PC-3 (cell line): ENCODE measurements at regions not wholly inside any gene's neighbourhood (a gene's known extent, or its start where the extent isn't known, plus 50 kb on each side); places are given as distances from the start of the nearest gene placed in this dataset.

Experiments
- ATAC-seq: fragments of 200-7000 bp; cut with Tn5 transposase; 2 replicates; pipeline ENCODE4 v1.9.1; 2020; ENCODE audit warnings: mild to moderate bottlenecking, moderate library complexity
- BruUV-seq: library from RNA; stranded (reverse); fragments of 400-500 nt; replicated peaks from 2 replicates; lab custom pipeline; 2021; lab: Mats Ljungman, UMichigan
- CTCF ChIA-PET: fragments of 300-600 bp; sonication (Branson Sonifier 250); formaldehyde crosslinking; loops from one replicate; lab custom pipeline; 2022; ENCODE audit warnings: antibody characterized with exemption; lab: Charles Lee
- POLR2A ChIA-PET: fragments of 300-600 bp; sonication (Branson Sonifier 250); formaldehyde crosslinking; loops from one replicate; lab custom pipeline; 2022; ENCODE audit warnings: antibody characterized with exemption; ENCODE audit not compliant: unreplicated experiment; lab: Charles Lee
- DNase-seq: peaks from one replicate; pipeline ENCODE4 v3.0.0-alpha.2; 2015
- H2AFZ ChIP-seq: fragments of 300-600 bp; sonication (generic); 2 replicates; pipeline ENCODE4 v1.6.0; 2016; ENCODE audit warnings: antibody characterized with exemption, low read length
- H3F3A ChIP-seq: fragments of 300-600 bp; sonication (generic); one replicate; pipeline ENCODE4 v1.6.0; 2017; ENCODE audit warnings: antibody characterized with exemption, low read length, control low read depth, mild to moderate bottlenecking; ENCODE audit not compliant: unreplicated experiment
- H3K27ac ChIP-seq: fragments of 300-600 bp; sonication (generic); 2 replicates; pipeline ENCODE4 v1.5.1; 2016; ENCODE audit warnings: mild to moderate bottlenecking, low read length
- H3K27me3 ChIP-seq: fragments of 300-600 bp; sonication (generic); 2 replicates; pipeline ENCODE4 v1.6.1; 2016; ENCODE audit warnings: low read length, mixed read lengths
- H3K36me3 ChIP-seq: fragments of 300-600 bp; sonication (generic); 2 replicates; pipeline ENCODE4 v1.6.1; 2016; ENCODE audit warnings: low read depth, mixed run types, low read length, mixed read lengths
- H3K4me1 ChIP-seq: fragments of 300-600 bp; sonication (generic); 2 replicates; pipeline ENCODE4 v1.5.1; 2016; ENCODE audit warnings: low read length; ENCODE audit not compliant: insufficient read depth
- H3K4me2 ChIP-seq: fragments of 300-600 bp; sonication (generic); 2 replicates; pipeline ENCODE4 v1.6.0; 2016; ENCODE audit warnings: low read length
- H3K4me3 ChIP-seq: fragments of 300-600 bp; sonication (generic); 2 replicates; pipeline ENCODE4 v1.5.1; 2016; ENCODE audit warnings: mild to moderate bottlenecking, low read length, mixed read lengths
- H3K79me2 ChIP-seq: fragments of 300-600 bp; sonication (generic); 2 replicates; pipeline ENCODE4 v1.6.1; 2017; ENCODE audit warnings: low read length, mixed read lengths
- H3K9ac ChIP-seq: fragments of 300-600 bp; sonication (generic); 2 replicates; pipeline ENCODE4 v1.6.0; 2016; ENCODE audit warnings: mild to moderate bottlenecking, low read length
- H3K9me2 ChIP-seq: fragments of 300-600 bp; sonication (generic); replicated peaks from 2 replicates; pipeline ENCODE4 v1.6.1; 2016; ENCODE audit warnings: mixed run types, low read length, mixed read lengths
- H3K9me3 ChIP-seq: fragments of 300-600 bp; sonication (generic); 2 replicates; pipeline ENCODE4 v1.6.1; 2016; ENCODE audit warnings: low read length, mixed read lengths
- H4K20me1 ChIP-seq: fragments of 300-600 bp; sonication (generic); 2 replicates; pipeline ENCODE4 v1.6.1; 2016; ENCODE audit warnings: low read length, mixed read lengths
- EZH2 ChIP-seq: fragments of 300-600 bp; sonication (generic); IDR thresholded peaks from one replicate; pipeline ENCODE4 v1.6.1; 2017; ENCODE audit warnings: antibody characterized with exemption, mild to moderate bottlenecking, low read length; ENCODE audit not compliant: unreplicated experiment
- EZH2phosphoT487 ChIP-seq: fragments of 300-600 bp; sonication (generic); IDR thresholded peaks from 2 replicates; pipeline ENCODE4 v1.6.1; 2018; ENCODE audit warnings: mild to moderate bottlenecking, antibody characterized with exemption, low read length, borderline replicate concordance
- intact Hi-C: fragments of 100-400 bp; cut with micrococcal nuclease; formaldehyde crosslinking; loops from 2 replicates; pipeline ENCODE4 v1.9.0; 2023
- TF ChIP-seq, protein P1 (sequence below): fragments of 300-600 bp; sonication (generic); conservative IDR thresholded peaks from 2 replicates; pipeline ENCODE4 v1.5.1; 2017; ENCODE audit warnings: antibody characterized with exemption, low read depth, mild to moderate bottlenecking, low read length

DNA sequence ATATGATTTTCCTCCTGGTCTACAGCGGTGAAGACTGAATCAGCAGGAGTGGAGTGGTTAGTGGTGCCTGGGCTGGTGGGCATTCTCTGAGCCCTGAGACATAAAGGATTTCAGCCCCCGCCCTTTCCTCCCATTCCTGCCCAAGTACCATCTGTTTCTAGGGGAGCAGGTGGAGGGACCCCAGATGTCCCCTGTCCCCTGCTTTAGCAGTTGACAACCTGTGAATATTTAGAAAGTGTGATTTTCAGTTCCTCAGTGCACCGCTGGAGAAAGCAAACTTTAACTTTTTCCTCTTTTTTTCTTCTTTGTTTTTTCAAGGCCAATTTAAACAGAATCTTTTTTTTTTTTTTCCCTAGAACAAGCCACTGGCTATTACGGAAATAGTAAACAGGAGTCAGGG is 163.8 kb upstream of the MYL2 start:
- BruUV-seq: no TSS peak
- no peak overlapping the region for H3K9ac ChIP-seq
- ChIA-PET CTCF (no interaction called here), POLR2A (no interaction called here)
- H3K4me1 ChIP-seq: no peaks in the 10 kb centered on the region
- H3K4me3 ChIP-seq: no peak overlapping the region
- no peaks in the 10 kb centered on the region for H3K9me2 ChIP-seq
- H3K9me3 ChIP-seq: no peaks in the 10 kb centered on the region
- intact Hi-C loops: no loop called here
- no peak for DNase-seq
- H3F3A ChIP-seq: no peaks in the 10 kb centered on the region
- no peaks in the 10 kb centered on the region for H3K79me2 ChIP-seq
- no peak overlapping the region for H3K4me2 ChIP-seq
- H3K27ac ChIP-seq: no peak overlapping the region
- no peaks in the 10 kb centered on the region for H3K36me3 ChIP-seq
- no peak overlapping the region for H2AFZ ChIP-seq
- TF ChIP-seq, protein P1, sequence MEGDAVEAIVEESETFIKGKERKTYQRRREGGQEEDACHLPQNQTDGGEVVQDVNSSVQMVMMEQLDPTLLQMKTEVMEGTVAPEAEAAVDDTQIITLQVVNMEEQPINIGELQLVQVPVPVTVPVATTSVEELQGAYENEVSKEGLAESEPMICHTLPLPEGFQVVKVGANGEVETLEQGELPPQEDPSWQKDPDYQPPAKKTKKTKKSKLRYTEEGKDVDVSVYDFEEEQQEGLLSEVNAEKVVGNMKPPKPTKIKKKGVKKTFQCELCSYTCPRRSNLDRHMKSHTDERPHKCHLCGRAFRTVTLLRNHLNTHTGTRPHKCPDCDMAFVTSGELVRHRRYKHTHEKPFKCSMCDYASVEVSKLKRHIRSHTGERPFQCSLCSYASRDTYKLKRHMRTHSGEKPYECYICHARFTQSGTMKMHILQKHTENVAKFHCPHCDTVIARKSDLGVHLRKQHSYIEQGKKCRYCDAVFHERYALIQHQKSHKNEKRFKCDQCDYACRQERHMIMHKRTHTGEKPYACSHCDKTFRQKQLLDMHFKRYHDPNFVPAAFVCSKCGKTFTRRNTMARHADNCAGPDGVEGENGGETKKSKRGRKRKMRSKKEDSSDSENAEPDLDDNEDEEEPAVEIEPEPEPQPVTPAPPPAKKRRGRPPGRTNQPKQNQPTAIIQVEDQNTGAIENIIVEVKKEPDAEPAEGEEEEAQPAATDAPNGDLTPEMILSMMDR: no peak
- TF ChIP-seq EZH2phosphoT487 (no peak), EZH2 (no peak)
- H3K27me3 ChIP-seq: peaks cover 92% of the 10 kb centered on the region
- no peaks in the 10 kb centered on the region for H4K20me1 ChIP-seq
- ATAC-seq: no peak

DNA sequence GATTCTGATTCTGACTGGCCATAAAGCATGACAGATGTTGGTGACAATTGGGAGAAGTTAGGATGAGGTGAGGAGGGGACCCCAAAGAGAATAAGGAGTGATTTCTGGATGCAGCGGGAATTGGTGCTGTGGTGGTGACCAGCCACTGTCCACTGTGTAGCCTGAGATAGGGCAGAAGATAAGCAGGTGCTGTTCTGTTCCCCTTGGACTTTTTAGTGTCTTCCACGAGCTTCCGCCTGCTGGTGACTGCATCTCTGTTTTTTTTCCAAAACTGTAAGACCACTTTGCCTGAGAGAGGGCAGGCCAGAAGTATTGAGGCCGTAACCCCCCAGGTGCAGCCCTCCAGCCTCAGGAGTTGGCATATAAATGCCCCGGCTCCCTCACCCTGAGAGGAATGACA is 161.2 kb upstream of the MYL2 start:
- Histone ChIP-seq H3K4me1 (no peaks in the 10 kb centered on the region), H4K20me1 (no peaks in the 10 kb centered on the region), H3K9me3 (no peaks in the 10 kb centered on the region), H3K79me2 (no peaks in the 10 kb centered on the region), H3K4me3 (no peak overlapping the region), H3F3A (no peaks in the 10 kb centered on the region), H3K4me2 (no peak overlapping the region), H3K9ac (no peak overlapping the region), H3K27me3 (peaks cover 90% of the 10 kb centered on the region), H2AFZ (no peak overlapping the region), H3K27ac (no peak overlapping the region), H3K9me2 (no peaks in the 10 kb centered on the region), H3K36me3 (no peaks in the 10 kb centered on the region)
- ATAC-seq (no peak), DNase-seq (no peak)
- TF ChIP-seq EZH2: no peak
- TF ChIP-seq, protein P1: no peak
- TF ChIP-seq EZH2phosphoT487: no peak
- ChIA-PET POLR2A (interaction anchor here (0.6 kb wide), 1 partner anchor 468 kb away, joined by 4 read pairs; the partner anchor contains the start of gene TCTN1), CTCF (no interaction called here)
- intact Hi-C loops: no loop called here
- no TSS peak for BruUV-seq

DNA sequence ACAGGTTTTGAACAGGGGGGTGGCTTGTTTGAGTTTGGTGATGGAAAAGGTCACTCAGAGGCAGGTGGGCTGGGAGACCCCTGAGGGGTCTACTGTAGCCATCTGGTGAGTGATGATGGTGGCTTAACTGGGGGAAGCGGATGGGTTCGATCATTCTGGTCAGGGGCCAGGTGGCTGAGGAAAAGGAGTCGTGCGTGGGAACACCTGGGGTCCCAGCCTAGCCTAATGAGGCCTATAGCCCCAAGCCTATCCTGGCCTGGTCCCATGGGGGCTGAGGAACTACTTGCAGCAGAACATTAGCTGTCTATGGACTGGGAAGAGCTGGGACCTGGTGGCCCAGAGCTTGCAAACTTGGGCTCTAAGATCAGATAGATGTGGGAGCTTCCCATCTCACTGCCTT is 158.4 kb upstream of the MYL2 start:
- POLR2A ChIA-PET: no interaction called here
- no peaks in the 10 kb centered on the region for H3K4me1 ChIP-seq
- no peaks in the 10 kb centered on the region for H3K79me2 ChIP-seq
- peaks cover 69% of the 10 kb centered on the region for H3K27me3 ChIP-seq
- no peak for ATAC-seq
- no TSS peak for BruUV-seq
- no peaks in the 10 kb centered on the region for H3F3A ChIP-seq
- no peaks in the 10 kb centered on the region for H4K20me1 ChIP-seq
- no peaks in the 10 kb centered on the region for H3K36me3 ChIP-seq
- TF ChIP-seq EZH2: no peak
- TF ChIP-seq EZH2phosphoT487: no peak
- TF ChIP-seq, protein P1: no peak
- H3K4me2 ChIP-seq: no peak overlapping the region
- intact Hi-C loops: no loop called here
- no peak overlapping the region for H2AFZ ChIP-seq
- H3K4me3 ChIP-seq: no peak overlapping the region
- no peak for DNase-seq
- H3K9ac ChIP-seq: no peak overlapping the region
- no peak overlapping the region for H3K27ac ChIP-seq
- H3K9me2 ChIP-seq: no peaks in the 10 kb centered on the region
- no peaks in the 10 kb centered on the region for H3K9me3 ChIP-seq
- CTCF ChIA-PET: no interaction called here
